ENCODE measurements at regions not wholly inside any gene's neighbourhood (a gene's known extent, or its start where the extent isn't known, plus 50 kb on each side); places are given as distances from the start of the nearest gene placed in this dataset.

DNA sequence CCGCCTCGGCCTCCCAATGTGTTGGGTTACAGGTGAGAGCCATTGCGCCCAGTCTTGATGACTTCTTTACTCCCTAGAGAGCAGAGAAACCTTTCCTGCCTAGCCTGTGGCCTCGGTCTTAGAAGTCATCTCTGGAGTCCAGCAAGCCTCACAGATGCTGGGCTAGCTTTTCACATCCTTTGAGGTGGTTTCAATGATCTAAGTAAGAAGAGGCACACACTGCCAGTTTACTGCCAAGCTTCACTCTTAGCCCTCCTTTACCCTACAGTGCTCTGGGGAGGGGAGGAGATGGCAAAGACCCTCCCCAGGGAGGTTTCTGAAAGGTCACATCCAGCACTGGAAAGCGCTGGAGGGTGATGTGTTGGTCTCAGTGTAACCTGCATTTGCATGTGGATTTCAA is 304.8 kb downstream of the PCNX1 start:
- TF ChIP-seq, protein P1, sequence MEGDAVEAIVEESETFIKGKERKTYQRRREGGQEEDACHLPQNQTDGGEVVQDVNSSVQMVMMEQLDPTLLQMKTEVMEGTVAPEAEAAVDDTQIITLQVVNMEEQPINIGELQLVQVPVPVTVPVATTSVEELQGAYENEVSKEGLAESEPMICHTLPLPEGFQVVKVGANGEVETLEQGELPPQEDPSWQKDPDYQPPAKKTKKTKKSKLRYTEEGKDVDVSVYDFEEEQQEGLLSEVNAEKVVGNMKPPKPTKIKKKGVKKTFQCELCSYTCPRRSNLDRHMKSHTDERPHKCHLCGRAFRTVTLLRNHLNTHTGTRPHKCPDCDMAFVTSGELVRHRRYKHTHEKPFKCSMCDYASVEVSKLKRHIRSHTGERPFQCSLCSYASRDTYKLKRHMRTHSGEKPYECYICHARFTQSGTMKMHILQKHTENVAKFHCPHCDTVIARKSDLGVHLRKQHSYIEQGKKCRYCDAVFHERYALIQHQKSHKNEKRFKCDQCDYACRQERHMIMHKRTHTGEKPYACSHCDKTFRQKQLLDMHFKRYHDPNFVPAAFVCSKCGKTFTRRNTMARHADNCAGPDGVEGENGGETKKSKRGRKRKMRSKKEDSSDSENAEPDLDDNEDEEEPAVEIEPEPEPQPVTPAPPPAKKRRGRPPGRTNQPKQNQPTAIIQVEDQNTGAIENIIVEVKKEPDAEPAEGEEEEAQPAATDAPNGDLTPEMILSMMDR (IDR thresholded peaks at IDR 0.05; ENCODE audit: control insufficient read depth, extremely low read depth, insufficient read depth): no peak
- no peak overlapping the region for H3K4me3 ChIP-seq (ENCODE audit: low read depth, low read length)
- no peak for DNase-seq (ENCODE audit: low read depth)

DNA sequence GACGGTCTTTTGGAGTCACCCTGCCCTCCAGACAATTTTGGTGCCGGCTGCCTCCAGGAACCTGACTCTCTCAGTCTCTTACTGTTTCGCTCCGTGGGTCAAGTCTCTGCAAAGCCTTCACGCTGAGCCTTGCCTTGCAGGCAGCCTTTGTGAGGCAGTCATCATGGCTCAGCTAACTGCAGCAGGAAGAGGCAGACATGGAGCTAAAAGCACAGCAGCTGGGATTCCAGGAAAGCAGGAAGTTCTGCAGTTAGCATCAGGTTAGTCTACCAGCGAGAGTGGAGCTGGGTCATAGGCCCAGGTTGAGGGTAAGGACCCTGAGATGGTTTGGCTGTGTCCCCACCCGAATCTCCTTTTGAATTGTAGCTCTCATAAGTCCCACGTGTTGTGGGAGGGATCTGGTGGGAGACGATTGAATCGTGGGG is 305.4 kb downstream of the PCNX1 start:
- no peak for DNase-seq (ENCODE audit: low read depth)
- TF ChIP-seq, protein P1 (IDR thresholded peaks at IDR 0.05; ENCODE audit: control insufficient read depth, extremely low read depth, insufficient read depth): no peak
- H3K4me3 ChIP-seq (ENCODE audit: low read depth, low read length): no peak overlapping the region

DNA sequence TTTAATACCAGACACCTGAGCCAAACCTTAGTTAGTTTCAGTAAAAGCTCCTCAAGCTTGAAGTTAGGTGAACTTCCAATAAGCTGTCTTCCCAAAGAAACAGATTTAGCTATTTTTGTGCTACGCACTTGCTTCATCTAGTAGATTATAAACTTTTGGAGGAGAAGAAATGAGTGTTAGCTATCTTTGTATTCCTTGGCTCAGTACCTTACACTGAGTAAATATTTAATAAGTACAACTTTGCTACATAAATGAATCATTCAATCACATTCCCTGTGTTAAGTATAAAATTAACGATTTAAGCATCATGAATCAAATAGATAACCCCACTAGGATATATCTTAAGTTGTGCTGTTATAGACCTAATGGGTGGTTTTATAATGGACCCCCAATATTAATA is 307.0 kb downstream of the PCNX1 start:
- TF ChIP-seq, protein P1 (IDR thresholded peaks at IDR 0.05; ENCODE audit: control insufficient read depth, extremely low read depth, insufficient read depth): no peak
- no peak overlapping the region for H3K4me3 ChIP-seq (ENCODE audit: low read depth, low read length)
- peak; percentile 7 for DNase-seq (ENCODE audit: low read depth)

DNA sequence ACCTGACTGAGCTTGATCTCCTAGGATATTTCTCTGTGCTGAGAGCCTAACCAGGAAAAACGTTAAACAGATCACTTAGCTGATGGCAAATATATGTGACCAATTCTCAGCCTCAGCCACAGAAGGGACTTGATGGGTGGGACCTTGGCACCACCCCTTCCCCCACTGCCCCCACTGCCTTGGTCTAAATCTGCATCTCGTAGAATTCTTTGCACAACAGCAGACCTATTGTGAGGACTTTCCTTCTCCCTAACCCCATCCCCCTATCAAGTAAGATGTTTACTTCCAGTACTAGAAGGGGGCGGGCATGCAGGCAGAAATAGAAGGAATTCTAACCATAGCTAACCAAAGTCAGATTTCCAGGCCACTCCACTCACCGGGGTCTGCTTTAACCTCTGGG is 313.2 kb downstream of the PCNX1 start:
- TF ChIP-seq, protein P1 (IDR thresholded peaks at IDR 0.05; ENCODE audit: control insufficient read depth, extremely low read depth, insufficient read depth): no peak
- no peak for DNase-seq (ENCODE audit: low read depth)
- no peak overlapping the region for H3K4me3 ChIP-seq (ENCODE audit: low read depth, low read length)

DNA sequence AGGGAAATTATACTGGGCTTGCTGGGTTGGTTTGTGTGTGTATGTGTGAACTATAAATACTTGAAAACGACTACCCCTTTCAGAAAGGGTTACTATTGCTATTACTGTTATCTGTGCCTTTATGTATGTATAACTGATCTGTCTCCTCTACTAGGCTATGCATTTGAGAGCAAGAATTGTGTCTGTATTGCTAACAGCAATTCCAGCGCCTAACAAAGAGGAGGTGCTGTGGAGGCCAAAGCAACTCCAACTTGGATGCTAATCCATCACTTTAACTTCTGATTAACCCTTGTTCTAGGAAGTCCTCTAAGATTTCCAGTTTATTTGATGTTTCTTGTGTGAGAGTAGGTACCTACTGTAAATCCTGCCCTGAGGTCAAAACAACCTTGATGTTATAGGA is 313.9 kb downstream of the PCNX1 start:
- TF ChIP-seq, protein P1 (IDR thresholded peaks at IDR 0.05; ENCODE audit: control insufficient read depth, extremely low read depth, insufficient read depth): no peak
- DNase-seq (ENCODE audit: low read depth): no peak
- H3K4me3 ChIP-seq (ENCODE audit: low read depth, low read length): no peak overlapping the region

DNA sequence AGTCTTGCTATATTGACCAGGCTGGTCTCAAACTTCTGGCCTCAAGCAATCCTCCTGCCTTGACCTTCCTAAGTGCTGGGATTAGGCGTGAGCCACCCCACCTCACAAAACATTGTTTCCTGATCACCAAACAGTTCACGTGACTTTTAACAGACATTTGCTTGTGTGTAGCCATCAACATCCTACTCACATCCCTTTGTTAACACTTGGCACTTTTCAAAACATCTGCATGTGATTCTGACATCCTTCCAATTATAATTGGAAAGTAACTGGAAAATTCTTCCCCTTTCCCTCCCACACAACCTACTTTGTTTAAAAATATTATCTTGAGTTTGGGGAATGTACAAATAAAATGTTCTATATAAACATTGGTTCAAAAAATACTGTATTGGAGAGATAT is 317.9 kb downstream of the PCNX1 start:
- TF ChIP-seq, protein P1 (IDR thresholded peaks at IDR 0.05; ENCODE audit: control insufficient read depth, extremely low read depth, insufficient read depth): no peak
- no peak for DNase-seq (ENCODE audit: low read depth)
- no peak overlapping the region for H3K4me3 ChIP-seq (ENCODE audit: low read depth, low read length)

DNA sequence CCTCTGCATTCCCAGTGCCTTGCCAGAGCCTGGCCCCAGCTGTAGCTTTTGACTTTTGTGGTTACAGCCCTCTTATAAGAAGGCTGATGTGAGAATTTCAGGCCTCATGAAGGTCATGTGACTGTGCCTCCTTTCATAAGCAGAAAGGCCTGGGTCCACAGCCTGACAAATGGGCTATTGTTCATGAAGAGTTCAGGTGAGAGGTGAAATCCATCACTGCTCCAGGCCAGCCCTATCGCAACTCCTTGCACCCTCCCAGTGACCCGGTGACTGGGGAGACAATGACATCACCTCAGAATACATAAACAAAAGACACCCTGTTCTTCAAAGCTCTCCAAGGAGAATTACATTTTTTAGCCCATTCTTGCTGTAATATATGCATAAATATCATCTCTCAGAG is 321.5 kb downstream of the PCNX1 start:
- DNase-seq (ENCODE audit: low read depth): no peak
- H3K4me3 ChIP-seq (ENCODE audit: low read depth, low read length): no peak overlapping the region
- TF ChIP-seq, protein P1 (IDR thresholded peaks at IDR 0.05; ENCODE audit: control insufficient read depth, extremely low read depth, insufficient read depth): no peak

Data from LNCaP clone FGC (cell line).